GM20000 (cell line): ENCODE measurements at regions not wholly inside any gene's neighbourhood (a gene's known extent, or its start where the extent isn't known, plus 50 kb on each side); places are given as distances from the start of the nearest gene placed in this dataset.

Experiments used
- DNase-seq: peaks from one replicate; pipeline ENCODE4 v3.0.0; 2012; ENCODE audit warnings: low spot score
- TF ChIP-seq, protein P1 (sequence below): IDR thresholded peaks from 2 replicates; pipeline ENCODE4 v1.5.1; 2012; ENCODE audit warnings: mild to moderate bottlenecking, control low read depth; ENCODE audit errors: extremely low read depth, missing control alignments

DNA sequence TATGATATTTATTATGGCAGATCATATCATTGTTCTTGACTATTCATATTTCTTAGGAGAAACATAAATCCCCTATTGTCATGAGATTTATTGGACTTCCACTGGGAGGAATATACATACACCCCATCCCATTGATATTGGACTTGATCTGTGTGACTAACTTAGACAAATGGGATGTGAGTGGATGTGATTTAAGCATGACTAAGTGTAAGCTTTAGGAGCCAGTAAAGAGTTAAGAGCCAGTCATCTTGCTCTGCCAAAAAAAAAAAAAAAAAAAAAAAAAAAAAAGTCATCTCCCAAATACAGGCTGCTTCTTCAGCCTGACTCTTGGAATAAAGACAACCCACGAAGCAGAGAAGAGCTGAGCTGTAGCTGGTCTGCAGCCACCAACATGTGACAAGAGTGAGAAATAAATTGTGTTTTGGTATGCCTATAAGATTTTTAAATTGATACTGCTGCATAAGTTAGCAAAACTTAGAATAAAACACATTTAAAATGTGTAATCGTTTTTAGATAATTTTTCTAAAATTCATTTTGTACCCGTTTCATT, 595.0 kb upstream of the LRRC4C start:
- TF ChIP-seq, protein P1, sequence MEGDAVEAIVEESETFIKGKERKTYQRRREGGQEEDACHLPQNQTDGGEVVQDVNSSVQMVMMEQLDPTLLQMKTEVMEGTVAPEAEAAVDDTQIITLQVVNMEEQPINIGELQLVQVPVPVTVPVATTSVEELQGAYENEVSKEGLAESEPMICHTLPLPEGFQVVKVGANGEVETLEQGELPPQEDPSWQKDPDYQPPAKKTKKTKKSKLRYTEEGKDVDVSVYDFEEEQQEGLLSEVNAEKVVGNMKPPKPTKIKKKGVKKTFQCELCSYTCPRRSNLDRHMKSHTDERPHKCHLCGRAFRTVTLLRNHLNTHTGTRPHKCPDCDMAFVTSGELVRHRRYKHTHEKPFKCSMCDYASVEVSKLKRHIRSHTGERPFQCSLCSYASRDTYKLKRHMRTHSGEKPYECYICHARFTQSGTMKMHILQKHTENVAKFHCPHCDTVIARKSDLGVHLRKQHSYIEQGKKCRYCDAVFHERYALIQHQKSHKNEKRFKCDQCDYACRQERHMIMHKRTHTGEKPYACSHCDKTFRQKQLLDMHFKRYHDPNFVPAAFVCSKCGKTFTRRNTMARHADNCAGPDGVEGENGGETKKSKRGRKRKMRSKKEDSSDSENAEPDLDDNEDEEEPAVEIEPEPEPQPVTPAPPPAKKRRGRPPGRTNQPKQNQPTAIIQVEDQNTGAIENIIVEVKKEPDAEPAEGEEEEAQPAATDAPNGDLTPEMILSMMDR = no peak
- no peak for DNase-seq

DNA sequence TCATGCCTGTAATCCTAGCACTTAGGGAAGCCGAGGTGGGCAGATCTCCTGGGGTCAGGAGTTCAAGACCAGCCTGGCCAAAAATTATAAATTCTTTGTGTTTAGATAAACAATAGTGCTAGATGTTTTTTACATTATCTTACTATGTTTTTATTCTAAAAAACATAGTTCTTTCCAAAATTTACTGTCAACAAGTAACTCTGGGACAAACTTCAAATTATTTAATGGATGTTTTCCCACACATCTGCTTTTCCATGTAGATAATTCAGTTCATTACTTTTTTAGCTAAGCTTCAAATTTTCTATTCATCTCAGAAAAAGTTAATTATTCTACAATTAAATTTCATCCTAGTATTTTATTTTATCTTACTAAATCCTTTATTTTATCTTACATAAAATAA, 596.2 kb upstream of the LRRC4C start:
- DNase-seq = no peak
- TF ChIP-seq, protein P1 = no peak

DNA sequence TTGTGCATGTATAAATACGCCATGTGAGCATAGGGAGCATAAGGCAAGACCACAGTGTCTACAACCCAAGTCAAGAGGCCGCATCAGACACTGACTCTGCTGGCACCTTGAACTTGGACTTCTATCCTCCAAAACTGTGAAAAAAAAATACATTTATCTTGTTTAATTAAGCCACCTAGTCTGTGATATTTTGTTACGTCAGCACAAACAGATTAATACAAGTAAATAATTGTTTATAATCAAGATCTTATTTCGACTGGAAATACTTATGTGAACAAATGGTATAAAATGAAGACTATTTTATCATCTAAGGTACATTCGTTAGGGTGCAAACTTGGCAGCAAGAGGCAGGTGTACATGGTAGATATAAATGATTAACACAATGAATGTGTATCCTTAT, 599.3 kb upstream of the LRRC4C start:
- no peak for DNase-seq
- TF ChIP-seq, protein P1 = no peak

DNA sequence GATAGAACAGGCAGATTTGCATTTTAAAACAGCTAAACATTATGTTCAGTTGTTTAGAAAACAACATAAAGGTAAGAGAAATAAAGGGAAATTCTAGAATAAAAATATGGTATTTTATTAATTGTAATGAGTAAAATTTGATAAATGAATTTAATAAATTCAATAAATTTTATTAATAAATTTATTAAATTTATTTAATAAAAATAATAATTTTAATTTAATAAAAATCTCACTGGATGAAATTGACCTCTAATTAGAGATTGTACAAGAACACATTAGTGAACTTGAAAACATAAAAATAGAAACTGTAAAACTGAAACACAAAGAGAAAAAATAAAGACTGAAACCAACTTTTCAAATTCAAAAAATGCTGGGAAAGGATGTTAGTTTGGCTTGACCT, 605.7 kb upstream of the LRRC4C start:
- TF ChIP-seq, protein P1 = no peak
- DNase-seq = no peak

DNA sequence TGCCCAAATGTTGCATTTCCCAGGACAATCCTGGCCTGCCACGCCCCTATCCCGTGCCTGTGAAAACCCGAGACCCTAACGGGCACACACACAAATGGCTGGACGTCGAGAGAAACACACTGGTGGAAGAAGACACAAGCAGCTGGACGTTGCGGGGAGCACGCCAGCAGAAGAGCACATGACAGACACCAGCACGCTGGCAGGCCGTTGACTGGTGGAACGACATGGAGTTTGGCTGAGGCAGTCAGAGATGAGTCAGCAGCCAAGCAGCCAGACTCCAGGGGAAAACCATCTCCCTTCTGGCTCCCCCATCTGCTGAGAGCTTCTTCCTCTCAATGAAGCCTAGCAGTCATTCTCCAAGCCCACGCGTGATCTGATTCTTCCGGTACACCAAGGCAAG, 606.7 kb upstream of the LRRC4C start:
- TF ChIP-seq, protein P1 = no peak
- no peak for DNase-seq

DNA sequence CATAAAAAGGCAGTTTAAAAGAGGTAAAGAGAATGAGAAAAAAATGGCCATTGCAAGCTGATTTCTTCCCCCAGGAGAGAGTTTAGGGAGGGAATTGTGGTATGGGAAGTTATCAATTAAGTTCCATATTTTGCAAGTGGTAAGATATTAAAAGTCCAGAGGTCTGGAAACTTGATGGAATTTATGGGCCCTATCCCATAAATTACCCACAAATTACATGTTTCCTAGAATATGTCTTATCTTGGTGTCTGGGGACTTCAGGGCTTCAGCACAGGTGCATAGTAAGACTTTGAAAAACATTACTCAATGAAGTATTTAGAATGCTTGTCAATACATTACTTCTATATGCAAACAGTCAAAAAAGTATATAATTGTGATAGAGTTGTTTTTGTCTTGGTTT, 614.9 kb upstream of the LRRC4C start:
- TF ChIP-seq, protein P1 = no peak

DNA sequence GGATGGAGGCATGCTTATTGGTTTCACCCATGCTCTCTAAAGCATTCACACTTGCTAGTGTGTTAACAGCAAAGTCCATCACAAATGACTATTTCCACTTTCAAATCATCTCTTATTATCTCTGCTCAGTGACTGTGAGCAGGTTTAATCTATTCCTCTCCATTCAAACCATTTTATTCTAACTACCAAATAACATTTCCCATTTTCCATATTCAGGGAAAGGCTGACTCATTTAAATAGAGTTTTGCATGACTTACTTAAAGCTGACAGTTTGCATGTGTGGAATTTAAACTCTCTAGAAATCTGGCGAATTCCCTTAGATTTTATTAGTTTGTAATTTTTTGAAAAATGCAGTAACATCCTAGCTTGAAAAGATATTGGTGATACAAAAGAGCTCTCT, 615.7 kb upstream of the LRRC4C start:
- TF ChIP-seq, protein P1 = no peak
- DNase-seq = no peak

More for the DNA sequence above, 614.9 kb upstream of the LRRC4C start:
- DNase-seq = no peak
